Aorta (tissue), 5 donors: ENCODE measurements at regions not wholly inside any gene's neighbourhood (a gene's known extent, or its start where the extent isn't known, plus 50 kb on each side); places are given as distances from the start of the nearest gene placed in this dataset.

Source experiments
- ATAC-seq: fragments of 200-7000 bp; cut with Tn5 transposase; one replicate; pipeline ENCODE4 v1.9.1; 2022; ENCODE audit warnings: moderate library complexity; ENCODE audit not compliant: low FRiP score
- DNase-seq, 2 donors: peaks; one replicate each; pipeline ENCODE4 v3.0.0-alpha.2; 2020
- H3K27ac ChIP-seq, 2 donors: one replicate each; pipeline ENCODE4 v1.5.1; 2013; ENCODE audit warnings: low read length in 2 of 2, mild to moderate bottlenecking in 2 of 2, moderate library complexity in 2 of 2, control low read depth in 1 of 2, inconsistent platforms in 1 of 2, low read depth in 1 of 2
- H3K27me3 ChIP-seq, 2 donors: one replicate each; pipeline ENCODE4 v1.6.1; 2013; ENCODE audit warnings: control low read depth in 1 of 2, low read length in 1 of 2, mild to moderate bottlenecking in 1 of 2, moderate library complexity in 1 of 2; ENCODE audit not compliant: insufficient read depth in 2 of 2, control insufficient read depth in 1 of 2
- H3K36me3 ChIP-seq, 2 donors: one replicate each; pipeline ENCODE4 v1.6.1; 2013; ENCODE audit warnings: control low read depth in 1 of 2, low read length in 1 of 2, mild to moderate bottlenecking in 1 of 2; ENCODE audit not compliant: insufficient read depth in 2 of 2, control insufficient read depth in 1 of 2
- H3K4me1 ChIP-seq, 2 donors: one replicate each; pipeline ENCODE4 v1.6.1; 2013; ENCODE audit warnings: low read length in 2 of 2, control low read depth in 1 of 2, mild to moderate bottlenecking in 1 of 2, moderate library complexity in 1 of 2; ENCODE audit not compliant: insufficient read depth in 2 of 2, control insufficient read depth in 1 of 2
- H3K4me3 ChIP-seq, 2 donors: one replicate each; pipeline ENCODE4 v1.5.1; 2013; ENCODE audit warnings: low read length in 2 of 2, control low read depth in 1 of 2, mild to moderate bottlenecking in 1 of 2
- H3K9me3 ChIP-seq: one replicate; pipeline ENCODE4 v1.6.1; 2013; ENCODE audit warnings: mild to moderate bottlenecking, low read length; ENCODE audit not compliant: control insufficient read depth
- WGBS, 2 donors: extraction: QIAGEN DNeasy Blood & Tissue Kit; methylation state at CpG; one replicate each; pipeline ENCODE4 v1.1.7; 2013; 5-methylcytosine and 5-hydroxymethylcytosine counted together
- intact Hi-C, 2 donors: fragments of 100-400 bp; cut with DNase I; formaldehyde crosslinking; loops; one replicate each; pipeline versions ENCODE4 v1.14.2 to v1.15.0; 2022
- donor health status: healthy with polysubstance abuse.
- donor health status: Bipolar disorder and iron deficiency.
- donor health status: DM: no; HTN: no; CAD: no.
- donor health status: DM: no; HTN: no; CAD: no.
- donor health status: DM: yes; HTN: yes; CAD: no.

GRCh38 chr17:31757097-31757496 lies 101.9 kb downstream of the COPRS start:
- no peak for ATAC-seq
- 95 to 96% methylated on average over 2 of the region's 2 CpGs for WGBS, 2 donors
- Histone ChIP-seq H3K27ac (no peak overlapping the region), H3K4me3 (no peak overlapping the region), H3K27me3 (no peaks in the 10 kb centered on the region), H3K36me3 (no peaks in the 10 kb centered on the region), H3K9me3 (no peaks in the 10 kb centered on the region), H3K4me1 (no peaks in the 10 kb centered on the region)
- intact Hi-C loops: no loop called here
- no peak for DNase-seq

GRCh38 chr17:31754239-31754945 lies 104.7 kb downstream of the COPRS start:
- Histone ChIP-seq H3K4me3 (no peak overlapping the region), H3K9me3 (no peaks in the 10 kb centered on the region), H3K4me1 (no peaks in the 10 kb centered on the region), H3K27ac (no peak overlapping the region), H3K36me3 (no peaks in the 10 kb centered on the region), H3K27me3 (no peaks in the 10 kb centered on the region)
- intact Hi-C loops: no loop called here
- ATAC-seq (no peak), DNase-seq (no peak)
- 82 to 86% methylated on average over 7 of the region's 7 CpGs for WGBS, 2 donors

GRCh38 chr17:31753011-31753410 lies 106.0 kb downstream of the COPRS start:
- no peak overlapping the region for H3K4me3 ChIP-seq
- H3K36me3 ChIP-seq: no peaks in the 10 kb centered on the region
- ATAC-seq: no peak
- no peak overlapping the region for H3K27ac ChIP-seq
- H3K4me1 ChIP-seq: no peaks in the 10 kb centered on the region
- intact Hi-C loops: no loop called here
- no peaks in the 10 kb centered on the region for H3K9me3 ChIP-seq
- no peak for DNase-seq
- WGBS, 2 donors: 97 to 100% methylated on average over 2 of the region's 2 CpGs
- no peaks in the 10 kb centered on the region for H3K27me3 ChIP-seq

GRCh38 chr17:31752584-31752983 lies 106.5 kb downstream of the COPRS start:
- 89% methylated on average over 6 of the region's 6 CpGs for WGBS, 2 donors
- no peak for DNase-seq

GRCh38 chr17:31750578-31750977 lies 108.5 kb downstream of the COPRS start:
- 91% methylated on average over 3 of the region's 3 CpGs for WGBS, 2 donors
- intact Hi-C loops: no loop called here
- Histone ChIP-seq H3K4me3 (no peak overlapping the region), H3K9me3 (no peaks in the 10 kb centered on the region), H3K36me3 (no peaks in the 10 kb centered on the region), H3K27me3 (no peaks in the 10 kb centered on the region), H3K27ac (no peak overlapping the region), H3K4me1 (peaks cover 0 to 2% of the 10 kb centered on the region in 2 donors)
- DNase-seq: no peak
- ATAC-seq: no peak

More at GRCh38 chr17:31752584-31752983, 106.5 kb downstream of the COPRS start:
- Histone ChIP-seq H3K9me3 (no peaks in the 10 kb centered on the region), H3K27ac (no peak overlapping the region), H3K27me3 (no peaks in the 10 kb centered on the region), H3K36me3 (no peaks in the 10 kb centered on the region), H3K4me1 (no peaks in the 10 kb centered on the region), H3K4me3 (no peak overlapping the region)
- intact Hi-C loops: no loop called here
- no peak for ATAC-seq

GRCh38 chr17:31748881-31749280 lies 110.2 kb downstream of the COPRS start:
- intact Hi-C loops: no loop called here
- ATAC-seq (no peak), DNase-seq (no peak)
- H3K36me3 ChIP-seq: no peaks in the 10 kb centered on the region
- H3K27ac ChIP-seq: no peak overlapping the region
- H3K27me3 ChIP-seq: no peaks in the 10 kb centered on the region
- H3K9me3 ChIP-seq: no peaks in the 10 kb centered on the region
- 73 to 78% methylated on average over 3 of the region's 3 CpGs for WGBS, 2 donors
- H3K4me3 ChIP-seq: no peak overlapping the region
- H3K4me1 ChIP-seq: peaks cover 3 to 5% of the 10 kb centered on the region in 2 donors

- DNase-seq: no peak
- peaks cover 3 to 8% of the 10 kb centered on the region in 2 donors for H3K4me1 ChIP-seq
- H3K27me3 ChIP-seq: no peaks in the 10 kb centered on the region
- H3K4me3 ChIP-seq: no peak overlapping the region
- H3K27ac ChIP-seq: no peak overlapping the region
- no peaks in the 10 kb centered on the region for H3K36me3 ChIP-seq
- intact Hi-C loops: no loop called here
- ATAC-seq: no peak
- no peaks in the 10 kb centered on the region for H3K9me3 ChIP-seq
Measured at GRCh38 chr17:31746884-31747495, 112.1 kb downstream of the COPRS start.

DNA sequence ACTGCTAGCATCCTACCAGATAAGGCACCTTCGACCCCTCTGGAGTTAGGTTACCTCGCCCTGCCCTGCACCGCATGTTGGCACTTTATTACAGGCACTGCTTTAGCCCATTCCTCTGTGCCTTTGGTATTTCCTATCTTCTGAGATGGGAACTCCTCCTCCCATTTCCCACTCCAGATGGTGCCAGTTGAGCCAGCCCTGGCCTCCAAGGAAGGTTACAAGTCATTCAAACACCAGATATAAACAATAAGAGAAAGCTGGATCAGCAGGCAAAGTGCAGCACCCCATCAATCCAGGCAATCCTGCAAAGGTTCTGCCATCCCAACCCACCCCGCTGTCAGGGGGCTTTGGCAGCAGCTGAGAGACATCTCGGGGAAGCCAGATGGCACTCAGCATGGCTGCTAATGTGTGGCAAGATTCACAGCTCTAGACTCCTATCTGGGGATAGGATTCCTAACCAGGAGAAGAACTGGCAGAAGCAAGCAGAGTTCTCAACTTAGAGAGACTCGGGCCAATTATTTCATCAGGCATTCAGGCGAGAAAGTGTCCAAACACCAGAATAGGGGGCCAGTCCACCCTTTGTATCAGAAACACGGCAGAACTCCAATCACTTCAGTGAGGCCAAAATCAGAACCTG lies 113.0 kb downstream of the COPRS start:
- Histone ChIP-seq H3K4me1 (peaks cover 3 to 8% of the 10 kb centered on the region in 2 donors), H3K27ac (peak overlapping the region in 1 of 2 donors; percentile 21), H3K4me3 (no peak overlapping the region), H3K9me3 (no peaks in the 10 kb centered on the region), H3K36me3 (no peaks in the 10 kb centered on the region), H3K27me3 (no peaks in the 10 kb centered on the region)
- intact Hi-C loops: no loop called here
- no peak for DNase-seq
- ATAC-seq: no peak
- WGBS, 2 donors: 66 to 67% methylated on average over 8 of the region's 8 CpGs
